ENCODE measurements at regions not wholly inside any gene's neighbourhood (a gene's known extent, or its start where the extent isn't known, plus 50 kb on each side); places are given as distances from the start of the nearest gene placed in this dataset.

DNA sequence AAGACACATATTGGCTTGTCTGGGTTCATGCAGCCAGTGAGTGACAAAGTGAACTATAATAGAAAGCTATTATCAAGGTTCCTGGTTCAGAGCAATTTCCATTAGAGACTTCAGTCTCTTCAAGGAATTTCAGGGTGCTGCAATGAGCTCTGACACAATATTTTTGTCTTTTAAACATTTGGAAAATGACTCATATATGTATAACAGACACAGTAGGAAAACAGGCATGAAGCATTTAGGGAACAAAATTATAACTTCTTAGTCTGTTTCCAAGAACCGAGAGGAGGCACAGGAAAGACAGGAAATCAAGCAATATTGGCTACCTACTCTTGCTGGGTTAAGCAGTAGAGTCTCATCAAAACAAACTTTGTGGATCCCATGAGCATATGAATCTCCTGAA lies 170.4 kb downstream of the PTPRC start:
- no peak for DNase-seq (ENCODE audit: low spot score)
- in situ Hi-C loops (cut with MboI; ENCODE audit: low pct_unique_long_range_greater_than_20kb, low sequenced_read_pairs, unreplicated experiment) = no loop called here
- TF ChIP-seq, protein P1, sequence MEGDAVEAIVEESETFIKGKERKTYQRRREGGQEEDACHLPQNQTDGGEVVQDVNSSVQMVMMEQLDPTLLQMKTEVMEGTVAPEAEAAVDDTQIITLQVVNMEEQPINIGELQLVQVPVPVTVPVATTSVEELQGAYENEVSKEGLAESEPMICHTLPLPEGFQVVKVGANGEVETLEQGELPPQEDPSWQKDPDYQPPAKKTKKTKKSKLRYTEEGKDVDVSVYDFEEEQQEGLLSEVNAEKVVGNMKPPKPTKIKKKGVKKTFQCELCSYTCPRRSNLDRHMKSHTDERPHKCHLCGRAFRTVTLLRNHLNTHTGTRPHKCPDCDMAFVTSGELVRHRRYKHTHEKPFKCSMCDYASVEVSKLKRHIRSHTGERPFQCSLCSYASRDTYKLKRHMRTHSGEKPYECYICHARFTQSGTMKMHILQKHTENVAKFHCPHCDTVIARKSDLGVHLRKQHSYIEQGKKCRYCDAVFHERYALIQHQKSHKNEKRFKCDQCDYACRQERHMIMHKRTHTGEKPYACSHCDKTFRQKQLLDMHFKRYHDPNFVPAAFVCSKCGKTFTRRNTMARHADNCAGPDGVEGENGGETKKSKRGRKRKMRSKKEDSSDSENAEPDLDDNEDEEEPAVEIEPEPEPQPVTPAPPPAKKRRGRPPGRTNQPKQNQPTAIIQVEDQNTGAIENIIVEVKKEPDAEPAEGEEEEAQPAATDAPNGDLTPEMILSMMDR (IDR thresholded peaks at IDR 0.05; ENCODE audit: extremely low read depth, insufficient read depth, missing control alignments) = no peak

- in situ Hi-C loops (cut with MboI; ENCODE audit: low pct_unique_long_range_greater_than_20kb, low sequenced_read_pairs, unreplicated experiment) = no loop called here
- TF ChIP-seq, protein P1 (IDR thresholded peaks at IDR 0.05; ENCODE audit: extremely low read depth, insufficient read depth, missing control alignments) = no peak
- no peak for DNase-seq (ENCODE audit: low spot score)
Measured at GRCh38 chr1:198811449-198811848, 172.6 kb downstream of the PTPRC start.

- in situ Hi-C loops (cut with MboI; ENCODE audit: low pct_unique_long_range_greater_than_20kb, low sequenced_read_pairs, unreplicated experiment) = no loop called here
- no peak for DNase-seq (ENCODE audit: low spot score)
- TF ChIP-seq, protein P1 (IDR thresholded peaks at IDR 0.05; ENCODE audit: extremely low read depth, insufficient read depth, missing control alignments) = no peak
Measured at GRCh38 chr1:198823626-198824025, 184.8 kb downstream of the PTPRC start.

GRCh38 chr1:198825254-198825653 lies 186.4 kb downstream of the PTPRC start:
- DNase-seq (ENCODE audit: low spot score) = no peak
- in situ Hi-C loops (cut with MboI; ENCODE audit: low pct_unique_long_range_greater_than_20kb, low sequenced_read_pairs, unreplicated experiment) = no loop called here
- TF ChIP-seq, protein P1 (IDR thresholded peaks at IDR 0.05; ENCODE audit: extremely low read depth, insufficient read depth, missing control alignments) = no peak

- no peak for DNase-seq (ENCODE audit: low spot score)
- TF ChIP-seq, protein P1 (IDR thresholded peaks at IDR 0.05; ENCODE audit: extremely low read depth, insufficient read depth, missing control alignments) = no peak
- in situ Hi-C loops (cut with MboI; ENCODE audit: low pct_unique_long_range_greater_than_20kb, low sequenced_read_pairs, unreplicated experiment) = no loop called here
Measured at GRCh38 chr1:198829356-198829755, 190.5 kb downstream of the PTPRC start.

- TF ChIP-seq, protein P1 (IDR thresholded peaks at IDR 0.05; ENCODE audit: extremely low read depth, insufficient read depth, missing control alignments) = peak; percentile 22
- in situ Hi-C loops (cut with MboI; ENCODE audit: low pct_unique_long_range_greater_than_20kb, low sequenced_read_pairs, unreplicated experiment) = no loop called here
- DNase-seq (ENCODE audit: low spot score) = no peak
Measured at GRCh38 chr1:198829944-198830343, 191.1 kb downstream of the PTPRC start.

GRCh38 chr1:198830412-198830811 lies 191.6 kb downstream of the PTPRC start:
- TF ChIP-seq, protein P1 (IDR thresholded peaks at IDR 0.05; ENCODE audit: extremely low read depth, insufficient read depth, missing control alignments) = no peak
- DNase-seq (ENCODE audit: low spot score) = no peak
- in situ Hi-C loops (cut with MboI; ENCODE audit: low pct_unique_long_range_greater_than_20kb, low sequenced_read_pairs, unreplicated experiment) = no loop called here

Data from GM13977 (cell line).